Osteoblast (primary cell): ENCODE measurements at regions not wholly inside any gene's neighbourhood (a gene's known extent, or its start where the extent isn't known, plus 50 kb on each side); places are given as distances from the start of the nearest gene placed in this dataset.
"Not testable (repeated sequence)": the region's sequence is repeated elsewhere in the genome, so short reads cannot be mapped to it uniquely, and the experiment has no call there.

Experiments used
- DNase-seq: peaks from one replicate; pipeline ENCODE4 v3.0.0; 2011; ENCODE audit warnings: low spot score, mixed read lengths; ENCODE audit not compliant: insufficient read length; ENCODE audit errors: missing footprints
- H2AFZ ChIP-seq: 2 replicates; pipeline ENCODE4 v1.6.0; 2011; ENCODE audit warnings: mild to moderate bottlenecking, low read length
- H3K27ac ChIP-seq: 2 replicates; pipeline ENCODE4 v1.5.1; 2011; ENCODE audit warnings: mild to moderate bottlenecking, low read depth, low read length, moderate library complexity
- H3K27me3 ChIP-seq: 2 replicates; pipeline ENCODE4 v1.6.0; 2012; ENCODE audit warnings: mild to moderate bottlenecking, control low read depth, inconsistent platforms, low read length, moderate library complexity; ENCODE audit not compliant: insufficient read depth
- H3K36me3 ChIP-seq: 2 replicates; pipeline ENCODE4 v1.5.1; 2011; ENCODE audit warnings: mild to moderate bottlenecking, low read length, control low read depth, moderate library complexity; ENCODE audit not compliant: insufficient read depth
- H3K4me1 ChIP-seq: 2 replicates; pipeline ENCODE4 v1.5.1; 2011; ENCODE audit warnings: mild to moderate bottlenecking, low read length, control low read depth, moderate library complexity; ENCODE audit not compliant: insufficient read depth
- H3K4me2 ChIP-seq: 2 replicates; pipeline ENCODE4 v1.6.0; 2011; ENCODE audit warnings: mild to moderate bottlenecking, low read length; ENCODE audit not compliant: insufficient read depth
- H3K4me3 ChIP-seq: fragments of 200-600 bp; sonication (generic); 3 replicates; pipeline ENCODE4 v1.5.1; 2012; ENCODE audit warnings: mild to moderate bottlenecking, low read length, inconsistent platforms; ENCODE audit not compliant: insufficient read depth
- H3K79me2 ChIP-seq: 2 replicates; pipeline ENCODE4 v1.6.0; 2012; ENCODE audit warnings: mild to moderate bottlenecking, low read length, control low read depth, inconsistent platforms; ENCODE audit not compliant: insufficient read depth
- H3K9me3 ChIP-seq: 2 replicates; pipeline ENCODE4 v1.5.1; 2011; ENCODE audit warnings: low read depth, low read length, control low read depth
- H4K20me1 ChIP-seq: 2 replicates; pipeline ENCODE4 v1.6.0; 2012; ENCODE audit warnings: mild to moderate bottlenecking, low read length, control low read depth; ENCODE audit not compliant: insufficient read depth
- TF ChIP-seq, protein P1 (sequence below): IDR thresholded peaks from 2 replicates; pipeline ENCODE4 v1.5.1; 2011; ENCODE audit warnings: mild to moderate bottlenecking, low read depth, low read length, moderate library complexity; ENCODE audit errors: extremely low read depth

GRCh38 chr17:72572604-72573491 is 452.0 kb downstream of the SOX9 start:
- Histone ChIP-seq H3K79me2 (peaks cover 40% of the 10 kb centered on the region), H3K27ac (no peak overlapping the region), H4K20me1 (peaks cover 49% of the 10 kb centered on the region)

GRCh38 chr17:72573492-72573801 is 452.6 kb downstream of the SOX9 start:
- DNase-seq, H3K27ac ChIP-seq, H3K4me3 ChIP-seq, H3K36me3 ChIP-seq, H3K9me3 ChIP-seq, H3K27me3 ChIP-seq, H2AFZ ChIP-seq, H3K4me2 ChIP-seq: not testable (repeated sequence)
- Histone ChIP-seq H3K4me1 (peaks cover 12% of the 10 kb centered on the region), H4K20me1 (peaks cover 50% of the 10 kb centered on the region), H3K79me2 (peaks cover 42% of the 10 kb centered on the region)

More at GRCh38 chr17:72572604-72573491, 452.0 kb downstream of the SOX9 start:
- TF ChIP-seq, protein P1, sequence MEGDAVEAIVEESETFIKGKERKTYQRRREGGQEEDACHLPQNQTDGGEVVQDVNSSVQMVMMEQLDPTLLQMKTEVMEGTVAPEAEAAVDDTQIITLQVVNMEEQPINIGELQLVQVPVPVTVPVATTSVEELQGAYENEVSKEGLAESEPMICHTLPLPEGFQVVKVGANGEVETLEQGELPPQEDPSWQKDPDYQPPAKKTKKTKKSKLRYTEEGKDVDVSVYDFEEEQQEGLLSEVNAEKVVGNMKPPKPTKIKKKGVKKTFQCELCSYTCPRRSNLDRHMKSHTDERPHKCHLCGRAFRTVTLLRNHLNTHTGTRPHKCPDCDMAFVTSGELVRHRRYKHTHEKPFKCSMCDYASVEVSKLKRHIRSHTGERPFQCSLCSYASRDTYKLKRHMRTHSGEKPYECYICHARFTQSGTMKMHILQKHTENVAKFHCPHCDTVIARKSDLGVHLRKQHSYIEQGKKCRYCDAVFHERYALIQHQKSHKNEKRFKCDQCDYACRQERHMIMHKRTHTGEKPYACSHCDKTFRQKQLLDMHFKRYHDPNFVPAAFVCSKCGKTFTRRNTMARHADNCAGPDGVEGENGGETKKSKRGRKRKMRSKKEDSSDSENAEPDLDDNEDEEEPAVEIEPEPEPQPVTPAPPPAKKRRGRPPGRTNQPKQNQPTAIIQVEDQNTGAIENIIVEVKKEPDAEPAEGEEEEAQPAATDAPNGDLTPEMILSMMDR, result no peak
- no peaks in the 10 kb centered on the region for H3K36me3 ChIP-seq
- no peak overlapping the region for H2AFZ ChIP-seq
- DNase-seq, result no peak
- no peak overlapping the region for H3K4me2 ChIP-seq
- H3K4me3 ChIP-seq, result no peak overlapping the region
- peaks cover 12% of the 10 kb centered on the region for H3K4me1 ChIP-seq
- peaks cover 3% of the 10 kb centered on the region for H3K27me3 ChIP-seq
- no peaks in the 10 kb centered on the region for H3K9me3 ChIP-seq

- H3K4me3 ChIP-seq, result no peak overlapping the region
- no peaks in the 10 kb centered on the region for H3K9me3 ChIP-seq
- peaks cover 59% of the 10 kb centered on the region for H4K20me1 ChIP-seq
- H3K27ac ChIP-seq, result no peak overlapping the region
- DNase-seq, result no peak
- H3K36me3 ChIP-seq, result no peaks in the 10 kb centered on the region
- H3K79me2 ChIP-seq, result peaks cover 45% of the 10 kb centered on the region
- peaks cover 3% of the 10 kb centered on the region for H3K27me3 ChIP-seq
- H3K4me1 ChIP-seq, result peaks cover 12% of the 10 kb centered on the region
- TF ChIP-seq, protein P1, result no peak
- no peak overlapping the region for H2AFZ ChIP-seq
- no peak overlapping the region for H3K4me2 ChIP-seq
Measured at GRCh38 chr17:72574675-72575510, 454.1 kb downstream of the SOX9 start.

DNA sequence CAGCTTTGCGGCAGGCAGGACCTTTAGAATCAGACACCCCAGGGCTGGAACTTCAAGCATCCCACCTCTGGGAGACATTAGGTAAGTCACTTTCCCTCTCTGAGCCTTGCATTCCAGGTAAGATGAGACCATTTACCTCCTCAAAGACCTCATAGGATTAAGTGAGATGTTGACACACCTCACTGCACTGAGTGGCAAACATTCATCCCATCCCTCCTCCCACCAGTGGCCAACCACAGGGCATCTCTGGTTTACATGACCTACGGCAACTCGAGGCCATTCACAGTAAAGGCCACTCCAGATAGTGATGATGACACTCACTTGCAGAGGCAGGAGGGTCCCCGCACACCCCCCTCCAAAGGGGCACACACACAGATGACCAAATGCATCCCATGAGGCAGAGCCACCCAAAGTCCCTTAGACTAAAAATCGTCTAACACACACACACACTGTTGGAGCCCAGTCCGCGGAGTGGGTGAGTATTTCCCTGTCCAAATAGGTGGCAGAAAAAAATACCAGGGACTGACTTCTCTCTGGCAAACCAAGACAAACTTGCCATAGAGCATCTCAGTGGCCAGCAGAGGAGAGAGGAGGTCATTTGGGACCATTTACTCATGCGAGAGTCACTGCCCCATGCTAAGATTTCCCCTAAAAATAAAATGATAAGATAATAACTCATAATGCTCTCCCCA is 454.9 kb downstream of the SOX9 start:
- no peaks in the 10 kb centered on the region for H3K36me3 ChIP-seq
- peak overlapping the region; percentile 36 for H3K4me2 ChIP-seq
- H4K20me1 ChIP-seq, result peaks cover 65% of the 10 kb centered on the region
- peaks cover 3% of the 10 kb centered on the region for H3K27me3 ChIP-seq
- DNase-seq, result peak; percentile 79
- H3K9me3 ChIP-seq, result no peaks in the 10 kb centered on the region
- H3K27ac ChIP-seq, result no peak overlapping the region
- peaks cover 48% of the 10 kb centered on the region for H3K79me2 ChIP-seq
- TF ChIP-seq, protein P1, result no peak
- H3K4me3 ChIP-seq, result no peak overlapping the region
- peaks cover 12% of the 10 kb centered on the region for H3K4me1 ChIP-seq
- no peak overlapping the region for H2AFZ ChIP-seq
